ENCODE measurements at regions not wholly inside any gene's neighbourhood (a gene's known extent, or its start where the extent isn't known, plus 50 kb on each side); places are given as distances from the start of the nearest gene placed in this dataset.

- no peak for TF ChIP-seq CTCF (IDR thresholded peaks at IDR 0.05; ENCODE audit: insufficient read depth, low read length, poor library complexity, severe bottlenecking)
- no peaks in the 10 kb centered on the region for H3K27me3 ChIP-seq (replicated peaks; ENCODE audit: control insufficient read depth, insufficient read depth, low read length)
- no peak for DNase-seq (ENCODE audit: extremely low read depth, insufficient read length)
- H3K36me3 ChIP-seq (ENCODE audit: control insufficient read depth, insufficient read depth, low read length): no peaks in the 10 kb centered on the region
- H3K4me3 ChIP-seq (replicated peaks; ENCODE audit: low read depth, low read length): no peak overlapping the region
Measured at GRCh38 chr17:72345536-72345935, 224.7 kb downstream of the SOX9 start.

- no peak for TF ChIP-seq CTCF (IDR thresholded peaks at IDR 0.05; ENCODE audit: insufficient read depth, low read length, poor library complexity, severe bottlenecking)
- H3K27me3 ChIP-seq (replicated peaks; ENCODE audit: control insufficient read depth, insufficient read depth, low read length): no peaks in the 10 kb centered on the region
- no peak for DNase-seq (ENCODE audit: extremely low read depth, insufficient read length)
- H3K4me3 ChIP-seq (replicated peaks; ENCODE audit: low read depth, low read length): no peak overlapping the region
- H3K36me3 ChIP-seq (ENCODE audit: control insufficient read depth, insufficient read depth, low read length): no peaks in the 10 kb centered on the region
Measured at GRCh38 chr17:72346306-72346705, 225.5 kb downstream of the SOX9 start.

GRCh38 chr17:72349011-72349410 is 228.2 kb downstream of the SOX9 start:
- no peak overlapping the region for H3K4me3 ChIP-seq (replicated peaks; ENCODE audit: low read depth, low read length)
- H3K36me3 ChIP-seq (ENCODE audit: control insufficient read depth, insufficient read depth, low read length): no peaks in the 10 kb centered on the region
- DNase-seq (ENCODE audit: extremely low read depth, insufficient read length): no peak
- no peaks in the 10 kb centered on the region for H3K27me3 ChIP-seq (replicated peaks; ENCODE audit: control insufficient read depth, insufficient read depth, low read length)
- no peak for TF ChIP-seq CTCF (IDR thresholded peaks at IDR 0.05; ENCODE audit: insufficient read depth, low read length, poor library complexity, severe bottlenecking)

GRCh38 chr17:72349491-72349995 is 228.7 kb downstream of the SOX9 start:
- DNase-seq (ENCODE audit: extremely low read depth, insufficient read length): no peak
- H3K36me3 ChIP-seq (ENCODE audit: control insufficient read depth, insufficient read depth, low read length): no peaks in the 10 kb centered on the region
- TF ChIP-seq CTCF (IDR thresholded peaks at IDR 0.05; ENCODE audit: insufficient read depth, low read length, poor library complexity, severe bottlenecking): no peak
- no peak overlapping the region for H3K4me3 ChIP-seq (replicated peaks; ENCODE audit: low read depth, low read length)
- no peaks in the 10 kb centered on the region for H3K27me3 ChIP-seq (replicated peaks; ENCODE audit: control insufficient read depth, insufficient read depth, low read length)

GRCh38 chr17:72350073-72350472 is 229.3 kb downstream of the SOX9 start:
- H3K4me3 ChIP-seq (replicated peaks; ENCODE audit: low read depth, low read length): no peak overlapping the region
- H3K27me3 ChIP-seq (replicated peaks; ENCODE audit: control insufficient read depth, insufficient read depth, low read length): no peaks in the 10 kb centered on the region
- H3K36me3 ChIP-seq (ENCODE audit: control insufficient read depth, insufficient read depth, low read length): no peaks in the 10 kb centered on the region
- DNase-seq (ENCODE audit: extremely low read depth, insufficient read length): no peak
- no peak for TF ChIP-seq CTCF (IDR thresholded peaks at IDR 0.05; ENCODE audit: insufficient read depth, low read length, poor library complexity, severe bottlenecking)

- Histone ChIP-seq H3K4me3 (replicated peaks; ENCODE audit: low read depth, low read length) (no peak overlapping the region), H3K36me3 (ENCODE audit: control insufficient read depth, insufficient read depth, low read length) (no peaks in the 10 kb centered on the region), H3K27me3 (replicated peaks; ENCODE audit: control insufficient read depth, insufficient read depth, low read length) (no peaks in the 10 kb centered on the region)
- no peak for DNase-seq (ENCODE audit: extremely low read depth, insufficient read length)
- TF ChIP-seq CTCF (IDR thresholded peaks at IDR 0.05; ENCODE audit: insufficient read depth, low read length, poor library complexity, severe bottlenecking): no peak
Measured at GRCh38 chr17:72351365-72351764, 230.5 kb downstream of the SOX9 start.

Measured in GM06990 (cell line).